PC-9 (cell line): ENCODE measurements at regions not wholly inside any gene's neighbourhood (a gene's known extent, or its start where the extent isn't known, plus 50 kb on each side); places are given as distances from the start of the nearest gene placed in this dataset.

ENCODE experiments used
- BruUV-seq: library from RNA; stranded (reverse); fragments of 400-500 nt; replicated peaks from 2 replicates; lab custom pipeline; 2021; lab: Mats Ljungman, UMichigan
- CTCF ChIA-PET: fragments of 300-600 bp; sonication (Branson Sonifier 250); formaldehyde crosslinking; loops from one replicate; lab custom pipeline; 2022; ENCODE audit warnings: antibody characterized with exemption; lab: Charles Lee
- POLR2A ChIA-PET: fragments of 300-600 bp; sonication (Branson Sonifier 250); formaldehyde crosslinking; loops from one replicate; lab custom pipeline; 2022; ENCODE audit warnings: antibody characterized with exemption; ENCODE audit not compliant: unreplicated experiment; lab: Charles Lee
- DNase-seq, 2 experiments: peaks; one replicate each; pipeline versions ENCODE4 v3.0.0 to v3.0.0-alpha.2; 2015 to 2022; ENCODE audit warnings: mixed read lengths in 1 of 2
- H2AFZ ChIP-seq: fragments of 200-600 bp; sonication (generic); 2 replicates; pipeline ENCODE4 v1.8.1; 2017; ENCODE audit warnings: antibody characterized with exemption
- H3F3A ChIP-seq: fragments of 200-600 bp; sonication (generic); 2 replicates; pipeline ENCODE4 v1.8.1; 2017; ENCODE audit warnings: antibody characterized with exemption, mild to moderate bottlenecking, low read depth; ENCODE audit not compliant: insufficient read depth
- H3K27ac ChIP-seq: fragments of 200-600 bp; sonication (generic); 2 replicates; pipeline ENCODE4 v1.6.1; 2016; ENCODE audit warnings: mixed run types
- H3K27me3 ChIP-seq: fragments of 200-600 bp; sonication (generic); 2 replicates; pipeline ENCODE4 v1.6.1; 2016; ENCODE audit warnings: low read depth, mixed run types; ENCODE audit not compliant: insufficient read depth
- H3K36me3 ChIP-seq: fragments of 200-600 bp; sonication (generic); 2 replicates; pipeline ENCODE4 v1.6.1; 2016; ENCODE audit warnings: low read depth, mixed run types
- H3K4me1 ChIP-seq: fragments of 200-600 bp; sonication (generic); replicated peaks from 2 replicates; pipeline ENCODE4 v1.6.1; 2016; ENCODE audit warnings: mixed run types; ENCODE audit not compliant: insufficient read depth
- H3K4me2 ChIP-seq: fragments of 200-600 bp; sonication (generic); 2 replicates; pipeline ENCODE4 v1.6.1; 2017; ENCODE audit warnings: mixed run types
- H3K4me3 ChIP-seq: fragments of 200-600 bp; sonication (generic); 2 replicates; pipeline ENCODE4 v1.6.1; 2016; ENCODE audit warnings: mixed run types
- H3K79me2 ChIP-seq: fragments of 200-600 bp; sonication (generic); 2 replicates; pipeline ENCODE4 v1.6.1; 2017; ENCODE audit warnings: low read depth, mixed run types
- H3K9me2 ChIP-seq: fragments of 200-600 bp; sonication (generic); 2 replicates; pipeline ENCODE4 v1.8.1; 2017; ENCODE audit warnings: mild to moderate bottlenecking; ENCODE audit not compliant: insufficient read depth
- H3K9me3 ChIP-seq: fragments of 200-600 bp; sonication (generic); 2 replicates; pipeline ENCODE4 v1.8.1; 2016; ENCODE audit warnings: low read depth; ENCODE audit not compliant: insufficient read depth
- H4K20me1 ChIP-seq: fragments of 200-600 bp; sonication (generic); 2 replicates; pipeline ENCODE4 v1.8.1; 2017; ENCODE audit not compliant: insufficient read depth
- CTCF ChIP-seq: fragments of 200-600 bp; sonication (generic); conservative IDR thresholded peaks from 2 replicates; pipeline ENCODE4 v1.6.1; 2017; ENCODE audit warnings: mixed run types, antibody characterized with exemption, mild to moderate bottlenecking, moderate library complexity
- EZH2 ChIP-seq: fragments of 200-600 bp; sonication (generic); IDR thresholded peaks from 2 replicates; pipeline ENCODE4 v1.8.0; 2017; ENCODE audit warnings: antibody characterized with exemption, low read depth
- intact Hi-C: fragments of 100-400 bp; cut with micrococcal nuclease; formaldehyde crosslinking; loops from one replicate; pipeline ENCODE4 v1.10.0; 2022; ENCODE audit not compliant: unreplicated experiment

- H2AFZ ChIP-seq = no peak overlapping the region
- no peaks in the 10 kb centered on the region for H3F3A ChIP-seq
- H3K27me3 ChIP-seq = peaks cover 73% of the 10 kb centered on the region
- H3K4me2 ChIP-seq = no peak overlapping the region
- H3K9me2 ChIP-seq = no peaks in the 10 kb centered on the region
- no peaks in the 10 kb centered on the region for H3K4me1 ChIP-seq
- H3K9me3 ChIP-seq = no peaks in the 10 kb centered on the region
- BruUV-seq = no TSS peak
- H3K79me2 ChIP-seq = no peaks in the 10 kb centered on the region
- H4K20me1 ChIP-seq = no peaks in the 10 kb centered on the region
- H3K27ac ChIP-seq = no peak overlapping the region
- intact Hi-C loops = no loop called here
- TF ChIP-seq CTCF (no peak), EZH2 (no peak)
- ChIA-PET POLR2A (no interaction called here), CTCF (no interaction called here)
- DNase-seq = no peak
- H3K36me3 ChIP-seq = no peaks in the 10 kb centered on the region
- no peak overlapping the region for H3K4me3 ChIP-seq
Measured at GRCh38 chr13:28582225-28582891, 76.6 kb upstream of the POMP start.

- no TSS peak for BruUV-seq
- no peaks in the 10 kb centered on the region for H3K36me3 ChIP-seq
- ChIA-PET CTCF (no interaction called here), POLR2A (no interaction called here)
- H3K4me2 ChIP-seq = no peak overlapping the region
- no peaks in the 10 kb centered on the region for H3K9me2 ChIP-seq
- no peak overlapping the region for H3K27ac ChIP-seq
- no peaks in the 10 kb centered on the region for H3K9me3 ChIP-seq
- peaks cover 78% of the 10 kb centered on the region for H3K27me3 ChIP-seq
- no peak for DNase-seq
- intact Hi-C loops = no loop called here
- no peaks in the 10 kb centered on the region for H3K79me2 ChIP-seq
- H4K20me1 ChIP-seq = no peaks in the 10 kb centered on the region
- no peaks in the 10 kb centered on the region for H3K4me1 ChIP-seq
- no peaks in the 10 kb centered on the region for H3F3A ChIP-seq
- no peak overlapping the region for H3K4me3 ChIP-seq
- no peak overlapping the region for H2AFZ ChIP-seq
- TF ChIP-seq CTCF (no peak), EZH2 (no peak)
Measured at GRCh38 chr13:28581451-28581850, 77.5 kb upstream of the POMP start.

- H3K27ac ChIP-seq = no peak overlapping the region
- no peaks in the 10 kb centered on the region for H3K9me3 ChIP-seq
- POLR2A ChIA-PET = no interaction called here
- H3K4me2 ChIP-seq = no peak overlapping the region
- no peaks in the 10 kb centered on the region for H3K9me2 ChIP-seq
- no peak for TF ChIP-seq CTCF
- TF ChIP-seq EZH2 = no peak
- DNase-seq = no peak
- H3F3A ChIP-seq = no peaks in the 10 kb centered on the region
- H3K27me3 ChIP-seq = peaks cover 72% of the 10 kb centered on the region
- no peaks in the 10 kb centered on the region for H3K36me3 ChIP-seq
- no peaks in the 10 kb centered on the region for H3K4me1 ChIP-seq
- intact Hi-C loops = no loop called here
- no TSS peak for BruUV-seq
- no peaks in the 10 kb centered on the region for H3K79me2 ChIP-seq
- H3K4me3 ChIP-seq = no peak overlapping the region
- H2AFZ ChIP-seq = no peak overlapping the region
- CTCF ChIA-PET = no interaction called here
- no peaks in the 10 kb centered on the region for H4K20me1 ChIP-seq
Measured at GRCh38 chr13:28579736-28580135, 79.2 kb upstream of the POMP start.
